Effector memory CD4-positive, alpha-beta T cell (primary cell): ENCODE measurements at regions not wholly inside any gene's neighbourhood (a gene's known extent, or its start where the extent isn't known, plus 50 kb on each side); places are given as distances from the start of the nearest gene placed in this dataset.

ENCODE experiments used
- DNase-seq, 3 donors: peaks; one replicate each; pipeline ENCODE4 v3.0.0-alpha.2; 2020
- H3K27ac ChIP-seq: 2 replicates; pipeline ENCODE4 v1.7.0; 2013; ENCODE audit warnings: mild to moderate bottlenecking, low read length, moderate library complexity; ENCODE audit not compliant: insufficient read depth, poor library complexity, severe bottlenecking
- H3K27me3 ChIP-seq: replicated peaks from 2 replicates; pipeline ENCODE4 v1.7.0; 2013; ENCODE audit warnings: mild to moderate bottlenecking, low read length; ENCODE audit not compliant: insufficient read depth, control insufficient read depth, poor library complexity, severe bottlenecking
- H3K36me3 ChIP-seq: 2 replicates; pipeline ENCODE4 v1.7.0; 2013; ENCODE audit warnings: mild to moderate bottlenecking, low read length, moderate library complexity; ENCODE audit not compliant: control insufficient read depth, insufficient read depth
- H3K4me1 ChIP-seq: 2 replicates; pipeline ENCODE4 v1.7.0; 2013; ENCODE audit warnings: low read length, mild to moderate bottlenecking; ENCODE audit not compliant: control insufficient read depth, insufficient read depth, poor library complexity, severe bottlenecking
- H3K4me3 ChIP-seq: 2 replicates; pipeline ENCODE4 v1.7.0; 2013; ENCODE audit warnings: low read length, low read depth, mild to moderate bottlenecking; ENCODE audit not compliant: insufficient read depth, poor library complexity, severe bottlenecking
- H3K9me3 ChIP-seq: 2 replicates; pipeline ENCODE4 v1.7.0; 2013; ENCODE audit warnings: mild to moderate bottlenecking, low read length, moderate library complexity; ENCODE audit not compliant: control insufficient read depth

- Histone ChIP-seq H3K27ac (no peak overlapping the region), H3K36me3 (no peaks in the 10 kb centered on the region), H3K4me1 (no peaks in the 10 kb centered on the region), H3K9me3 (no peaks in the 10 kb centered on the region), H3K4me3 (no peak overlapping the region), H3K27me3 (peaks cover 3% of the 10 kb centered on the region)
- no peak for DNase-seq
These were observed 68.6 kb upstream of the QRFPR start for GRCh38 chr4:121449416-121449815.

GRCh38 chr4:121448231-121448630 is 67.4 kb upstream of the QRFPR start:
- no peak for DNase-seq
- Histone ChIP-seq H3K9me3 (no peaks in the 10 kb centered on the region), H3K27ac (no peak overlapping the region), H3K4me1 (no peaks in the 10 kb centered on the region), H3K27me3 (peaks cover 3% of the 10 kb centered on the region), H3K36me3 (no peaks in the 10 kb centered on the region), H3K4me3 (no peak overlapping the region)

- Histone ChIP-seq H3K27ac (no peak overlapping the region), H3K36me3 (no peaks in the 10 kb centered on the region), H3K27me3 (no peaks in the 10 kb centered on the region), H3K4me3 (no peak overlapping the region), H3K4me1 (no peaks in the 10 kb centered on the region), H3K9me3 (no peaks in the 10 kb centered on the region)
- DNase-seq, result no peak
These were observed 58.9 kb upstream of the QRFPR start for GRCh38 chr4:121439669-121440068.
